Caco-2 (cell line): ENCODE measurements at regions not wholly inside any gene's neighbourhood (a gene's known extent, or its start where the extent isn't known, plus 50 kb on each side); places are given as distances from the start of the nearest gene placed in this dataset.
"Not testable (repeated sequence)": the region's sequence is repeated elsewhere in the genome, so short reads cannot be mapped to it uniquely, and the experiment has no call there.

ENCODE experiments used
- BruUV-seq: library from RNA; stranded (reverse); fragments of 400-500 nt; replicated peaks from 2 replicates; lab custom pipeline; 2021; lab: Mats Ljungman, UMichigan
- CTCF ChIA-PET: fragments of 300-600 bp; sonication (Branson Sonifier 250); formaldehyde crosslinking; loops from one replicate; lab custom pipeline; 2022; ENCODE audit warnings: antibody characterized with exemption; lab: Charles Lee
- POLR2A ChIA-PET: fragments of 300-600 bp; sonication (Branson Sonifier 250); formaldehyde crosslinking; loops from one replicate; lab custom pipeline; 2022; ENCODE audit warnings: antibody characterized with exemption; lab: Charles Lee
- DNase-seq, 2 experiments: peaks; one replicate each; pipeline versions ENCODE4 v3.0.0 to v3.0.0-alpha.2; 2020 to 2022
- H3K27me3 ChIP-seq: replicated peaks from 2 replicates; pipeline ENCODE4 v1.6.0; 2011; ENCODE audit warnings: low read length; ENCODE audit not compliant: control insufficient read depth, insufficient read depth
- H3K36me3 ChIP-seq: 2 replicates; pipeline ENCODE4 v1.5.1; 2011; ENCODE audit warnings: low read length; ENCODE audit not compliant: control insufficient read depth, insufficient read depth
- H3K4me1 ChIP-seq: fragments of 250-450 bp; sonication (Bioruptor Pico); 2 replicates; pipeline ENCODE4 v1.5.1; 2020; ENCODE audit warnings: mild to moderate bottlenecking
- H3K4me3 ChIP-seq: 2 replicates; pipeline ENCODE4 v1.5.1; 2011; ENCODE audit warnings: low read depth, mild to moderate bottlenecking, control low read depth, low read length
- H3K9me3 ChIP-seq: fragments of 250-450 bp; sonication (Bioruptor Pico); 2 replicates; pipeline ENCODE4 v1.5.1; 2020; ENCODE audit warnings: mild to moderate bottlenecking, moderate library complexity
- H3K27ac Mint-ChIP-seq: one replicate; pipeline ENCODE4 v1.8.0; 2022; ENCODE audit warnings: mixed read lengths; ENCODE audit not compliant: unreplicated experiment
- H3K27me3 Mint-ChIP-seq: one replicate; pipeline ENCODE4 v1.8.0; 2022; ENCODE audit warnings: mixed read lengths; ENCODE audit not compliant: insufficient read depth, unreplicated experiment
- H3K36me3 Mint-ChIP-seq: one replicate; pipeline ENCODE4 v1.8.0; 2022; ENCODE audit warnings: mild to moderate bottlenecking, mixed read lengths; ENCODE audit not compliant: insufficient read depth, unreplicated experiment
- H3K4me1 Mint-ChIP-seq: one replicate; pipeline ENCODE4 v1.8.0; 2022; ENCODE audit warnings: low read depth, mixed read lengths; ENCODE audit not compliant: unreplicated experiment
- H3K4me3 Mint-ChIP-seq: one replicate; pipeline ENCODE4 v1.8.0; 2022; ENCODE audit warnings: mild to moderate bottlenecking, moderate library complexity, mixed read lengths; ENCODE audit not compliant: unreplicated experiment
- H3K9me3 Mint-ChIP-seq: one replicate; pipeline ENCODE4 v1.8.0; 2022; ENCODE audit warnings: mixed read lengths; ENCODE audit not compliant: unreplicated experiment
- intact Hi-C: fragments of 100-400 bp; cut with micrococcal nuclease; formaldehyde crosslinking; loops from one replicate; pipeline ENCODE4 v1.10.0; 2022; ENCODE audit not compliant: unreplicated experiment
- TF ChIP-seq, protein P1 (sequence below), 2 experiments: fragments of 200-600 bp in 1 of 2; IDR thresholded peaks; 1 replicate in 1 of 2; 2 replicates in 1 of 2; pipeline versions ENCODE4 v1.5.1 to v1.8.0; 2011 to 2022; ENCODE audit warnings: antibody characterized with exemption in 1 of 2, control low read depth in 1 of 2, inconsistent platforms in 1 of 2, low read depth in 1 of 2, low read length in 1 of 2, mild to moderate bottlenecking in 1 of 2, moderate library complexity in 1 of 2; ENCODE audit not compliant: insufficient read depth in 1 of 2, severe bottlenecking in 1 of 2, unreplicated experiment in 1 of 2

DNA sequence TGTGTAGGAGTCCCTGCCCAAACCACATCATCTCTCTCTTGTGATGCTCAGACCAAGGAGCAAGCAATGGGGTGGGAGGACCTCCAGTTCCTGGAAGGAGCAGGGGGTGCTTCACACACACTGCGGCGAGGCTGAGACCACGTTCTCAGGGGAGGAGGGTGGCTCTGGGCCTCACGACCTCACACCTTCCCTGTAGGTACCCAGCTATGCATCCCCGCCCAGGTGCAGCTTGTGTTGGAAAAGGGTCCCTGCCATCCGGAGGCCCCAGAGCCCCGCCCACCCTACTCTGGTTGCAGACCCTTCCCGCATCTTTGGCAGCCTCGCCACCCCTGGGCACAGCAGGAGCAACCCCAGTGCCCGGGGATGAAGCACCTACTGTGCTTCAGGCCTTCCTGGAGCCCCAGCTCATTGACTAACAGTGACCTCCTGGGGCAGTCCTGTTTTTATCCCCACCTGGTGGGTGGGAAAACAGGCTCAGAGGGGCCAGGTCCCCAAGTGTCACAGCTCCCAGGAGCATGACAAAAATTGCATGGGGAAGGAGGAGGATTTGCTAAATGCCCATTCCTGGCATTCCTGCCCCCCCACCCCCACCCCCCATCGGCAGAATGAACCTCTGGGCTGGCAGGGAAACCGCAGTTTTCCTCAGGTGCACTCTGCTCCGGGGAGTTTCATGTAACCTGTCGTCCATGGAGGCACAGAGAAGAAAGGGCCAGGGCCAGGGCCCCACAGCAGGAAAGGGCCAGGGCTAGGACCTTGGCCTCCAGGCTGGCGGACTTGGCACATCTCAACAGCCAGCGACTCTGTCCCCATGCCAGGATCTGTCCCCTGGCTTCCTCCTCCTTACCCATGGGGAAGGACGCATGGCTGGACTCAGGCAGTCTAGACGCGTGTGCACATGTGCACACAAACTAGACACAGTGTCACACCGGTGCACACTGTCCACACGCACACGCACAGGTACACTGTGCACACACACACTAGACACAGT, 81.0 kb downstream of the IGLL1 start:
- no peaks in the 10 kb centered on the region for H3K9me3 Mint-ChIP-seq

DNA sequence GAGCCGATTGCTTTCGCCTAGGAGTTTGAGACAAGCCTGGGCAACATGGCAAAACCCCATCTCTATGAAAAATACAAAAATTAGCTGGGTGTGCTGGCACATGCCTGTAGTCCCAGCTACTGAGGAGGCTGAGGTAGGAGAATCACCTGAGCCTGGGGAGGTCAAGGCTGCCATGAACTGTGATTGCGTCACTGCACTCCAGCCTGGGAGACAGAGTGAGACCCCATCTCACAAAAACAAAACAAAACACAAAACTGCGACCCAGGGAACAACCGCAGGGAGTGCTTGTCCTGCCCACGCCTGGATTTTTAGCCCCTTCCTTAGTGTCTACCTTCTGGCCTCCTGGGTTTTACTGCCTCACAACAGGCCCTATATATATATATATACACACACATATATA, 82.2 kb downstream of the IGLL1 start:
- intact Hi-C loops, H3K9me3 ChIP-seq, H3K36me3 Mint-ChIP-seq, H3K36me3 ChIP-seq, BruUV-seq, H3K9me3 Mint-ChIP-seq, H3K4me1 ChIP-seq, H3K4me3 Mint-ChIP-seq, H3K27ac Mint-ChIP-seq, H3K27me3 Mint-ChIP-seq, CTCF ChIA-PET, H3K4me3 ChIP-seq, DNase-seq, H3K4me1 Mint-ChIP-seq, POLR2A ChIA-PET, H3K27me3 ChIP-seq: not testable (repeated sequence)

More for the DNA sequence above, 81.0 kb downstream of the IGLL1 start:
- Histone ChIP-seq H3K9me3 (no peaks in the 10 kb centered on the region), H3K4me1 (no peaks in the 10 kb centered on the region), H3K4me3 (no peak overlapping the region), H3K36me3 (no peaks in the 10 kb centered on the region), H3K27me3 (no peaks in the 10 kb centered on the region)
- Mint-ChIP-seq H3K27me3 (no peaks in the 10 kb centered on the region), H3K4me1 (no peaks in the 10 kb centered on the region), H3K36me3 (no peaks in the 10 kb centered on the region), H3K4me3 (no peak overlapping the region), H3K27ac (peak overlapping the region; percentile 18)
- DNase-seq, result no peak
- BruUV-seq, result no TSS peak
- CTCF ChIA-PET, result no interaction called here
- TF ChIP-seq, protein P1, sequence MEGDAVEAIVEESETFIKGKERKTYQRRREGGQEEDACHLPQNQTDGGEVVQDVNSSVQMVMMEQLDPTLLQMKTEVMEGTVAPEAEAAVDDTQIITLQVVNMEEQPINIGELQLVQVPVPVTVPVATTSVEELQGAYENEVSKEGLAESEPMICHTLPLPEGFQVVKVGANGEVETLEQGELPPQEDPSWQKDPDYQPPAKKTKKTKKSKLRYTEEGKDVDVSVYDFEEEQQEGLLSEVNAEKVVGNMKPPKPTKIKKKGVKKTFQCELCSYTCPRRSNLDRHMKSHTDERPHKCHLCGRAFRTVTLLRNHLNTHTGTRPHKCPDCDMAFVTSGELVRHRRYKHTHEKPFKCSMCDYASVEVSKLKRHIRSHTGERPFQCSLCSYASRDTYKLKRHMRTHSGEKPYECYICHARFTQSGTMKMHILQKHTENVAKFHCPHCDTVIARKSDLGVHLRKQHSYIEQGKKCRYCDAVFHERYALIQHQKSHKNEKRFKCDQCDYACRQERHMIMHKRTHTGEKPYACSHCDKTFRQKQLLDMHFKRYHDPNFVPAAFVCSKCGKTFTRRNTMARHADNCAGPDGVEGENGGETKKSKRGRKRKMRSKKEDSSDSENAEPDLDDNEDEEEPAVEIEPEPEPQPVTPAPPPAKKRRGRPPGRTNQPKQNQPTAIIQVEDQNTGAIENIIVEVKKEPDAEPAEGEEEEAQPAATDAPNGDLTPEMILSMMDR (IDR thresholded peaks at IDR 0.05; ENCODE audit: insufficient read depth in 1 of 2, low read depth in 1 of 2, low read length in 1 of 2, severe bottlenecking in 1 of 2, unreplicated experiment in 1 of 2), result no peak
- intact Hi-C loops, result no loop called here
- POLR2A ChIA-PET, result no interaction called here

DNA sequence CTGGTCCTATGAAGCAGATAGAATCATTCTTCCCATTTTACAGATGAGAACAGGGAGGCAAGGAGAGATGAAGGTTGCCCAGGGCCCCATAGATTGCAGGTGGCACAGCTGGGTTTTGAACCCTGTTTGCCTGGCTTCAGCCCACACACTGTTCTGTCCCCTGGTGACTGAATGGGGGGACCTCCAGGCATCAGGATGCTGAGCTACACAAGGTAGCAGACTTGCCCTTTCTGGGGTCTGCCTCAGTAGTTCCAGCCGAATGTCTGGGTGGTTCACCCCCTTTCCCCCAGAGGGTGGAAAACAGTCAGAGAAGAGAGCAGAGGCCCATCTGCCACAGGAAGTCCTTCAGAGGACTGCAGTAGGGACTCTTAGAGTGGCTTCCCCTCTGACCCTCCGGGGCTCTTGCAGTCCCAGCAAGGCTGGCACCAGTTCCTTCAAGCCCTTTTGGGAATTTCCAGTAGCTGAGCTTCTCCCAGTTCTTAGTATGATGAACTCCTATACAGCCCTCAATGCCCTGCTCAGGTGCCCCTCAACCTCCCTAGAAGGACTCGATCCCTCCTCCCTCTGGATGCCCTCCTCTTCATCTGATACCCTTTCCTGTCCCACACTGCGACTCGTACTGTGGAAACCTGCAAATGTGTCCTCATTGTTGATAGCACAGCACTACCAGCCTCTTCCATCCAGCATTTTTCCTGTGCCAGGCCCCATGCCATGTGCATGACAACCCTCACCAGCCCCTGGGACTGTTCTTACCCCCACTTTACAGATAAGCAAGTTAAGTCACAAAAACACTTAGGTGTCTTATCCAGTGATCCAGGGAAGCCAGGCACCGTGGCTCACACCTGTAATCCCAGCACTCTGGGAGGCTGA, 82.8 kb downstream of the IGLL1 start:
- H3K4me3 Mint-ChIP-seq, result no peak overlapping the region
- POLR2A ChIA-PET, result no interaction called here

More for the DNA sequence above, 82.8 kb downstream of the IGLL1 start:
- H3K27me3 Mint-ChIP-seq, result no peaks in the 10 kb centered on the region
- Histone ChIP-seq H3K4me1 (no peaks in the 10 kb centered on the region), H3K4me3 (no peak overlapping the region), H3K9me3 (no peaks in the 10 kb centered on the region), H3K27me3 (no peaks in the 10 kb centered on the region), H3K36me3 (no peaks in the 10 kb centered on the region)
- H3K36me3 Mint-ChIP-seq, result no peaks in the 10 kb centered on the region
- H3K27ac Mint-ChIP-seq, result no peak overlapping the region
- intact Hi-C loops, result no loop called here
- H3K9me3 Mint-ChIP-seq, result no peaks in the 10 kb centered on the region
- CTCF ChIA-PET, result no interaction called here
- no peak for DNase-seq
- no peaks in the 10 kb centered on the region for H3K4me1 Mint-ChIP-seq
- TF ChIP-seq, protein P1 (IDR thresholded peaks at IDR 0.05; ENCODE audit: insufficient read depth in 1 of 2, low read depth in 1 of 2, low read length in 1 of 2, severe bottlenecking in 1 of 2, unreplicated experiment in 1 of 2), result no peak
- BruUV-seq, result no TSS peak
